Body of pancreas (tissue), 4 donors: ENCODE measurements at regions not wholly inside any gene's neighbourhood (a gene's known extent, or its start where the extent isn't known, plus 50 kb on each side); places are given as distances from the start of the nearest gene placed in this dataset.

Source experiments
- CTCF ChIP-seq, 7 experiments: fragments of 450-650 bp in 4 of 7; fragments of 200-600 bp in 3 of 7; sonication (generic) in 3 of 7; IDR thresholded peaks; one replicate each; pipeline ENCODE4 v1.5.1; 2016 to 2019; ENCODE audit warnings: antibody characterized with exemption in 7 of 7
- POLR2A ChIP-seq, 3 donors: fragments of 450-650 bp; IDR thresholded peaks; one replicate each; pipeline ENCODE4 v1.6.1; 2016; ENCODE audit warnings: antibody characterized with exemption in 3 of 3, mild to moderate bottlenecking in 2 of 3

GRCh38 chr19:29429021-29429420 is 96.8 kb upstream of the VSTM2B start:
- TF ChIP-seq POLR2A (IDR thresholded peaks at IDR 0.05) (no peak), CTCF (IDR thresholded peaks at IDR 0.05) (no peak)
